GM12873 (cell line): ENCODE measurements at regions not wholly inside any gene's neighbourhood (a gene's known extent, or its start where the extent isn't known, plus 50 kb on each side); places are given as distances from the start of the nearest gene placed in this dataset.

Experiments
- TF ChIP-seq, protein P1 (sequence below): IDR thresholded peaks from 2 replicates; pipeline ENCODE4 v1.5.1; 2012; ENCODE audit warnings: low read depth, mild to moderate bottlenecking, moderate library complexity, low read length, control low read depth; ENCODE audit not compliant: insufficient read depth; ENCODE audit errors: missing control alignments

DNA sequence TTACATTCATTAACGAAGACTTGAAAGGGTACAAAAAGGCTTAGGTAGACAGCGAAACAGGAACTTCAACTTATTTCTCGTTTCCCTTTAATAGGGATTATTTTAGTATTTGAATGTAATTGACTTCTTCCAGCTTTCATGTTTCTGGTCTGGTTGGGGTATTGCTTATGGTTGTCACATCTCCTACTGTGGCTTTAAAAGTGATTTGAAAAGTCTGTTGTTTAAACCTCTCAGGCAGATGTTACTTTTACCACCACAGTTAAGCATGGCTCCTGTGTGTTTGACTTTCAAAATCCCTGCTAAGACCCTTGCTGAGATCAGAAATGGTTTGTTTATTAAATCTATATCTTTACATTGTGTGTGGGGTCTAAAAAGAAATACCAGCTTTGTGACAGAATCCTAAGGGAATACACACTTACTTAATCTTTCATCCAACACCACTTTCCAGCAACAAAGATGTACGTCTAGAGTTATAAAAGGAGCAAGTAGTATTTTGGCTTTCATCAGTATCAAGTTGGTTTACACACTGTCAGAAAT lies 661.2 kb downstream of the FAT4 start:
- TF ChIP-seq, protein P1, sequence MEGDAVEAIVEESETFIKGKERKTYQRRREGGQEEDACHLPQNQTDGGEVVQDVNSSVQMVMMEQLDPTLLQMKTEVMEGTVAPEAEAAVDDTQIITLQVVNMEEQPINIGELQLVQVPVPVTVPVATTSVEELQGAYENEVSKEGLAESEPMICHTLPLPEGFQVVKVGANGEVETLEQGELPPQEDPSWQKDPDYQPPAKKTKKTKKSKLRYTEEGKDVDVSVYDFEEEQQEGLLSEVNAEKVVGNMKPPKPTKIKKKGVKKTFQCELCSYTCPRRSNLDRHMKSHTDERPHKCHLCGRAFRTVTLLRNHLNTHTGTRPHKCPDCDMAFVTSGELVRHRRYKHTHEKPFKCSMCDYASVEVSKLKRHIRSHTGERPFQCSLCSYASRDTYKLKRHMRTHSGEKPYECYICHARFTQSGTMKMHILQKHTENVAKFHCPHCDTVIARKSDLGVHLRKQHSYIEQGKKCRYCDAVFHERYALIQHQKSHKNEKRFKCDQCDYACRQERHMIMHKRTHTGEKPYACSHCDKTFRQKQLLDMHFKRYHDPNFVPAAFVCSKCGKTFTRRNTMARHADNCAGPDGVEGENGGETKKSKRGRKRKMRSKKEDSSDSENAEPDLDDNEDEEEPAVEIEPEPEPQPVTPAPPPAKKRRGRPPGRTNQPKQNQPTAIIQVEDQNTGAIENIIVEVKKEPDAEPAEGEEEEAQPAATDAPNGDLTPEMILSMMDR, result no peak

DNA sequence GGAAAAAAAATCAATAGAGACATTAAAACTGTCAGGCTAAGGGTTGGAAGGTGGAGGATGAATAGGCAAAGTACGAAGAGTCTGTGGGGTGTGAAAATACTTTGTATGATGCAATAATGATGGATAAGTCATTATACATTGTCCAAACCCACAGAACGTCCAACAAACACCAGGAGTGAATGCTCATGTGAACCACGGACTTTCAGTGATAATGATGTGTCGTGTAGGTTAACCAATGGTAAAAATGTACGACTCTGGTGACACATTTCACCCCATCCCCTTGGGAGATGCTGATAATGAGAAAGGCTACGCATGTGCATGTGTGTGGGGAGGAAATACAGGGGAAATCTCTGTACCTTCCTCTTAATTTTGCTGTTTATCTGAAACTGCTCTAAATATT lies 665.2 kb downstream of the FAT4 start:
- TF ChIP-seq, protein P1, result no peak

DNA sequence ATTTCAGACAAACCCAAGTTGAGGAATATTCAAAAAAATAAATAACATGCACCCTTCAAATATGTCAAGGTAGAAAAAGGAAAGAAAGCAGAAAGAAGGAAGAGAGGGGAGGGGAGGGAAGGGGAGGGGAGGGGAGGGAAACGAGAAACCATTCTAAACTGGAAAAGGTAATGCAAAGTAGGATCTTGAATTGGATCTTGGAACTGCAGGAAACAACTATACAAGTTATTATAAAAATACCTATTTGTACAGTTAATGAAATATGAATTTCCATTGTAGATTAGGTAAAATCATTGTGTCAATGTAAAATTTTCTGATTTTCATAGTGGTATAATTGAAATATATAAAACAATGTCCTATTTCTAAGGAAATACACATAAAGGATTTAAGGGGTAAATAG lies 668.4 kb downstream of the FAT4 start:
- TF ChIP-seq, protein P1, result no peak

- TF ChIP-seq, protein P1, result no peak
Measured at GRCh38 chr4:125985856-125986255, 671.1 kb downstream of the FAT4 start.

DNA sequence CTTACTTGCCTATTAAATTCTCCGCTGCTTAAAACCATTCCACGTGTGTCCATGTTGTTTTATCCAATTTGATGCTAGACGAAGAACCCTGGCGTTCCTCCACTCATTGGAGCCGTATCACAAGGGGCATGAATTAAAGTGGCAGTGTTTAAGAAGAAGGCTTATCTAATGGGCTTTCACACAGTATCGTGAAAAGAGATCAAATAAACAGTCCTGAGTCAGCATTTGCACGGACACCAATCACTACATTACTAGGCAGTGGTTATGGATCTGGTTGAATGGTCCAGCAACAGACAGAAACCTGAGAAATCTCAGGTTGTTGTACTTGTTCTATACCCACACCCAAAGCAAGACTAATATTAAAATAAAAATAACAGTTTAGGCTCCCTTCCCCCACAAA lies 671.6 kb downstream of the FAT4 start:
- TF ChIP-seq, protein P1, result no peak

DNA sequence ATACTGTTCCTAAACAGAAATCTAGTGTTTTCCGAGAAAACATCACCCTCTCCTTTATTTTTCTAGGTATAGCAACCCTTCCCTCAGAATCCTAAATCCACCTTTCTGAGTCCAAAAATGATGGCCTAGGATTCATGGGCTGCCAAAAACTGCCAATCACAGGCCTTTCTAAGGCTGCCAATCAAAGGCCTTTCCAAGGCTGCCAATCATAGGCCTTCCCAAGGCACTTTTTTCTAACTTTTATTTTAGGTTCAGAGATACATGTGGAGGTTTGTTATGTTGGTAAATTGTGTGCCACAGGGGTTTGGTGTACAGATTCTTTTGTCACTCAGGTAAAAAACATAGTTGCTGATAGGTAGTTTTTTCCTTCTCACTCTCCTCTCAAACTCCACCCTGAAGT lies 673.7 kb downstream of the FAT4 start:
- TF ChIP-seq, protein P1, result no peak

DNA sequence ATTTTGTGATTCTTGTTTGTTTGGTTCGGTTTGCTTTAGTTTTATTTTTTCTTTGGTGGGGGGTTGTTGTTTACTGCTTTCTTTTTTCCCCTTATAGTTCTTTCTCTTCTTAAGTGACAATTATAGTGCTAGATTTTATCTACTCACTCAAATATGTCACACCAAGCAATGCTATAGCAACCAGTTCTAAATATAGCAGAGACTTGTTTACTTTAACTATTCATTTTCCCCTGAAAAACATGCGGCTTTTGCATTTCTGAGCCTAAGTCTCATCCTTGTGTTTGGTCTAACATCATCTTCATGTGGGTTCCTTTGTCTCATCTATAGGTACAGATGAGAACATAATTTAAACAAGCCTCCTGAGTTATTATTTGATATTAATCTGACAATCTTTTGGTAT lies 676.6 kb downstream of the FAT4 start:
- TF ChIP-seq, protein P1, result no peak
